ENCODE measurements at regions not wholly inside any gene's neighbourhood (a gene's known extent, or its start where the extent isn't known, plus 50 kb on each side); places are given as distances from the start of the nearest gene placed in this dataset.
A peak's percentile ranks its signal among the peaks of the same experiment; 100 is the strongest.

DNA sequence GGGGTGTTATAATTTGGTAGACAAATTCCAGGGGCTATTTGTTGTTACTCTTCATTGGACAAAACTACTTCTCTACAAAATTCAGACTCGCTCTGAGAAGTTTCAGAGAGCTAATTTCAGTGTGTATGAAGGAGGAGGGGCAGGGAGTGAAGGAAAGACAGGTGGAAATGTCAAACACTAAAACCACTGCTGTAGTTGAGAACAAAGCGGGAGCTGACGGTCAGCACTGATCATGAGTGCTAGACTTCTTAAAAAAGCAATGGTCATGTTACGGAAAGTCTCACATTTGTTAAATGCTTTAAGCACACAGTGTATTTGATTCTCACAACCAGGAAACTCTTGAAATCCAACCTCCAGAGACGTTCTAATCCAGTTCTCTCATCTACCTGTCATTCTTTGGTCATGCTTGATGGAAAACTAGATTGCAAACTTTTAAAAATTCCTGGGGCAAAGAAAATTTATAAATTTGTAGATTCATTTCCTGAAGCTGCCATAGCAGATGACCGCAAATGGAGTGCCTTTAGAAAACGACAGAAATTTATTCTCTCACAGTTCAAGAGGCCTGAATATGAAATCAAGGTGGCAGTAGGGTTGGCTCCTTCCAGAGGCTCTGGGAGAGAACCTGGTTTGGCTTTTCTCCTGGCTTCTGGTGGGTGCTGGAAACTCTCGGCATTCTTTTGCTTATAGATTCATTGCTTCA, 100.7 kb upstream of the CARMIL1 start:
- no peak overlapping the region for H3K9ac ChIP-seq (ENCODE audit: insufficient read depth in 1 of 2, low read length in 2 of 2)
- ATAC-seq (ENCODE audit: insufficient read depth, low FRiP score): no peak
- H3K27me3 ChIP-seq (ENCODE audit: control insufficient read depth in 3 of 3, insufficient read depth in 3 of 3, low read length in 2 of 3): no peaks in the 10 kb centered on the region
- WGBS, 2 donors: 30 to 53% methylated on average over 8 of the region's 8 CpGs
- H3K36me3 ChIP-seq (ENCODE audit: control insufficient read depth in 4 of 4, insufficient read depth in 4 of 4, low read length in 4 of 4): no peaks in the 10 kb centered on the region
- no peak for DNase-seq
- no peak for TF ChIP-seq CTCF (IDR thresholded peaks at IDR 0.05; ENCODE audit: control extremely low read depth, extremely low read depth)
- peak overlapping the region; percentile 64 to 69 for H3K27ac ChIP-seq (ENCODE audit: low read depth in 1 of 2, low read length in 1 of 2)
- peaks cover 0 to 9% (median 1%) of the 10 kb centered on the region in 5 donors for H3K4me1 ChIP-seq (ENCODE audit: control insufficient read depth in 5 of 5, insufficient read depth in 5 of 5, low read length in 5 of 5)
- H3K4me3 ChIP-seq: no peak overlapping the region
- no peaks in the 10 kb centered on the region for H3K9me3 ChIP-seq (ENCODE audit: control insufficient read depth in 4 of 4, insufficient read depth in 3 of 4, low read length in 3 of 4)

DNA sequence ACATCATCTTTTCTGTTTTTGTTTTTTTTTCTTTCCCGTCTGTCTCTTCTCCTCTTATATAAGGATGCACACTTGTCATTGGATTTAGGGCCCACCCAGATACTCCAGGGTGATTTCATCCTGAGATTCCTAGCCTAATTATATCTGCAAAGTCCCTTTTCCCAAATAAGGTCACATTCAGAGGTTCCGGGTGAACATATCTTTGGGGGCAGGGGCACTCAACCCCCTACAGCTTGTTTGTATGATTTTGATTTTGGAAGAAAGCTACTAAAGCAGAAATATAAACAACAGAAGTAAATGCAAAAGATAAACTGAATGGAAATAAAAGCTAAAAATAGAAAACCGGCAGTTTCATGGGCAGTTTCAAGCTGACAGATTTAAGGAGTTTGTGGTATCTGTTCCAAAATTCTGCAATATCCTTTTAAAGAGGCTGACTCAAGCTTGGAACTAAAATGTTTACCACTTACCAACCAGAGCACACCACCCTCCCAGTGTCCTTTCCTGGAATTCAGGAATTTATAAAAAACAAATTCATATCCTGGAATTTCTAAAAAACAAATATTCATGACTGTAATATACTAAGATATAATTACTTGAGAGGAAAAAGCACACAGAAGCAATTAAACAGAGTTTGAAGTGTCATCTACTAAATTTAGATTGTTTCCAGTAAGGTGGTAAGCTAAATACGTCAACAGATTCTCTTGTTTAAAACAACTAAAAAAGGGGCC, 100.0 kb upstream of the CARMIL1 start:
- ATAC-seq (ENCODE audit: insufficient read depth, low FRiP score): peak; percentile 51
- Histone ChIP-seq H3K4me3 (no peak overlapping the region), H3K27me3 (ENCODE audit: control insufficient read depth in 3 of 3, insufficient read depth in 3 of 3, low read length in 2 of 3) (no peaks in the 10 kb centered on the region), H3K9me3 (ENCODE audit: control insufficient read depth in 4 of 4, insufficient read depth in 3 of 4, low read length in 3 of 4) (no peaks in the 10 kb centered on the region), H3K27ac (ENCODE audit: low read depth in 1 of 2, low read length in 1 of 2) (peak overlapping the region; percentile 39 to 64), H3K9ac (ENCODE audit: insufficient read depth in 1 of 2, low read length in 2 of 2) (no peak overlapping the region), H3K4me1 (ENCODE audit: control insufficient read depth in 5 of 5, insufficient read depth in 5 of 5, low read length in 5 of 5) (peaks cover 0 to 9% (median 1%) of the 10 kb centered on the region in 5 donors), H3K36me3 (ENCODE audit: control insufficient read depth in 4 of 4, insufficient read depth in 4 of 4, low read length in 4 of 4) (no peaks in the 10 kb centered on the region)
- peak in 2 of 3 donors; percentile 74 to 76 for DNase-seq
- TF ChIP-seq CTCF (IDR thresholded peaks at IDR 0.05; ENCODE audit: control extremely low read depth, extremely low read depth): no peak
- WGBS, 2 donors: 18 to 23% methylated on average over 4 of the region's 4 CpGs

- Histone ChIP-seq H3K27me3 (ENCODE audit: control insufficient read depth in 3 of 3, insufficient read depth in 3 of 3, low read length in 2 of 3) (no peaks in the 10 kb centered on the region), H3K4me3 (no peak overlapping the region), H3K4me1 (ENCODE audit: control insufficient read depth in 5 of 5, insufficient read depth in 5 of 5, low read length in 5 of 5) (peaks cover 0 to 9% (median 0%) of the 10 kb centered on the region in 5 donors), H3K9ac (ENCODE audit: insufficient read depth in 1 of 2, low read length in 2 of 2) (no peak overlapping the region), H3K36me3 (ENCODE audit: control insufficient read depth in 4 of 4, insufficient read depth in 4 of 4, low read length in 4 of 4) (no peaks in the 10 kb centered on the region), H3K27ac (ENCODE audit: low read depth in 1 of 2, low read length in 1 of 2) (no peak overlapping the region), H3K9me3 (ENCODE audit: control insufficient read depth in 4 of 4, insufficient read depth in 3 of 4, low read length in 3 of 4) (no peaks in the 10 kb centered on the region)
- 37 to 76% methylated on average over 11 of the region's 11 CpGs for WGBS, 2 donors
- ATAC-seq (ENCODE audit: insufficient read depth, low FRiP score) (peak; percentile 37), DNase-seq (no peak)
- no peak for TF ChIP-seq CTCF (IDR thresholded peaks at IDR 0.05; ENCODE audit: control extremely low read depth, extremely low read depth)
These were observed 98.4 kb upstream of the CARMIL1 start for GRCh38 chr6:25180630-25181349.

Measured in lung (tissue), 11 donors.